Neutrophil (primary cell): ENCODE measurements at regions not wholly inside any gene's neighbourhood (a gene's known extent, or its start where the extent isn't known, plus 50 kb on each side); places are given as distances from the start of the nearest gene placed in this dataset.

ENCODE experiments used
- H3K27ac ChIP-seq: fragments of 200-600 bp; sonication (generic); 2 replicates; pipeline ENCODE4 v1.5.1; 2016; ENCODE audit warnings: mild to moderate bottlenecking, moderate library complexity
- H3K27me3 ChIP-seq: fragments of 200-600 bp; sonication (generic); 2 replicates; pipeline ENCODE4 v1.6.0; 2016; ENCODE audit warnings: mild to moderate bottlenecking
- H3K36me3 ChIP-seq: fragments of 200-600 bp; sonication (generic); 2 replicates; pipeline ENCODE4 v1.5.1; 2017
- H3K4me1 ChIP-seq, 2 experiments: fragments of 200-600 bp in 1 of 2; sonication (generic) in 1 of 2; 1 replicate in 1 of 2; 2 replicates in 1 of 2; pipeline versions ENCODE4 v1.5.1 to v1.6.1; 2013 to 2016; ENCODE audit warnings: low read depth in 1 of 2, low read length in 1 of 2, mild to moderate bottlenecking in 1 of 2, moderate library complexity in 1 of 2; ENCODE audit not compliant: control insufficient read depth in 1 of 2, insufficient read depth in 1 of 2
- H3K4me3 ChIP-seq, 2 experiments: fragments of 200-600 bp in 1 of 2; sonication (generic) in 1 of 2; 1 replicate in 1 of 2; 2 replicates in 1 of 2; pipeline ENCODE4 v1.5.1; 2013 to 2016; ENCODE audit warnings: low read depth in 1 of 2, low read length in 1 of 2, mild to moderate bottlenecking in 1 of 2, moderate library complexity in 1 of 2
- H3K9me3 ChIP-seq: fragments of 200-600 bp; sonication (generic); 2 replicates; pipeline ENCODE4 v1.5.1; 2016
- TF ChIP-seq, protein P1 (sequence below): fragments of 200-600 bp; sonication (generic); IDR thresholded peaks from 2 replicates; pipeline ENCODE4 v1.5.1; 2016; ENCODE audit warnings: antibody characterized with exemption

DNA sequence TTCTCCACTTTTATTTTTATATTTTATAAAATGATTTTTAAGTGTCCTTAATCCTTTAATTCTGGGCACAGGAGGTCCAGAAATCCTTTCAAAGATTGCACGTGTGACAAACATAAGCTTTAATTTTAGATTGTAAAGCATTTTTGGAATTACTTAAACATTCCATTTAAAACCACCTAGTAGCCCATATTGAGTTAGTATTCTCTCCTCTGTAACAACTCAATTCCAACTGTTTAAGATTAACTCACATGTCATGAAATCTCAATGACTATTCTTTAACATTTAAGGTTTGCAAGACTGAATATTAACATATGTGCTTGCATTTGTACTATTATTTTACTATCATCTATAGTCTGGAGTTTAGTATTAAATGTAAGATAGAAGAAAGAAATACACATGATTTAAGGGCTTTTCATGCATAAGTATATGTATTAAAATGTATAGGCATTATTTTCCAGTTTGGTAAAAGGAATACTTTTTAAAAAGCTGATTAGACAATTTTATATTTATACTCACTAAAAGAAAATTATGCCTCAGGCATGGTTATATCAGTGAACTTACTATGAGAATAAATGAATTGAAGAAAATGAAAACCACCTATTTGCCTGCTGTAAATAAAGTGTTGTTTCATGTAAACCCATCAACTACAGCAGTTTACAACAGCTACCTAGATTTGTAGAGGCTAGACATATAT, 776.9 kb downstream of the SLC6A15 start:
- Histone ChIP-seq H3K9me3 (no peaks in the 10 kb centered on the region), H3K27me3 (no peaks in the 10 kb centered on the region), H3K4me3 (no peak overlapping the region), H3K36me3 (no peaks in the 10 kb centered on the region), H3K27ac (no peak overlapping the region), H3K4me1 (no peaks in the 10 kb centered on the region)
- TF ChIP-seq, protein P1, sequence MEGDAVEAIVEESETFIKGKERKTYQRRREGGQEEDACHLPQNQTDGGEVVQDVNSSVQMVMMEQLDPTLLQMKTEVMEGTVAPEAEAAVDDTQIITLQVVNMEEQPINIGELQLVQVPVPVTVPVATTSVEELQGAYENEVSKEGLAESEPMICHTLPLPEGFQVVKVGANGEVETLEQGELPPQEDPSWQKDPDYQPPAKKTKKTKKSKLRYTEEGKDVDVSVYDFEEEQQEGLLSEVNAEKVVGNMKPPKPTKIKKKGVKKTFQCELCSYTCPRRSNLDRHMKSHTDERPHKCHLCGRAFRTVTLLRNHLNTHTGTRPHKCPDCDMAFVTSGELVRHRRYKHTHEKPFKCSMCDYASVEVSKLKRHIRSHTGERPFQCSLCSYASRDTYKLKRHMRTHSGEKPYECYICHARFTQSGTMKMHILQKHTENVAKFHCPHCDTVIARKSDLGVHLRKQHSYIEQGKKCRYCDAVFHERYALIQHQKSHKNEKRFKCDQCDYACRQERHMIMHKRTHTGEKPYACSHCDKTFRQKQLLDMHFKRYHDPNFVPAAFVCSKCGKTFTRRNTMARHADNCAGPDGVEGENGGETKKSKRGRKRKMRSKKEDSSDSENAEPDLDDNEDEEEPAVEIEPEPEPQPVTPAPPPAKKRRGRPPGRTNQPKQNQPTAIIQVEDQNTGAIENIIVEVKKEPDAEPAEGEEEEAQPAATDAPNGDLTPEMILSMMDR: no peak

DNA sequence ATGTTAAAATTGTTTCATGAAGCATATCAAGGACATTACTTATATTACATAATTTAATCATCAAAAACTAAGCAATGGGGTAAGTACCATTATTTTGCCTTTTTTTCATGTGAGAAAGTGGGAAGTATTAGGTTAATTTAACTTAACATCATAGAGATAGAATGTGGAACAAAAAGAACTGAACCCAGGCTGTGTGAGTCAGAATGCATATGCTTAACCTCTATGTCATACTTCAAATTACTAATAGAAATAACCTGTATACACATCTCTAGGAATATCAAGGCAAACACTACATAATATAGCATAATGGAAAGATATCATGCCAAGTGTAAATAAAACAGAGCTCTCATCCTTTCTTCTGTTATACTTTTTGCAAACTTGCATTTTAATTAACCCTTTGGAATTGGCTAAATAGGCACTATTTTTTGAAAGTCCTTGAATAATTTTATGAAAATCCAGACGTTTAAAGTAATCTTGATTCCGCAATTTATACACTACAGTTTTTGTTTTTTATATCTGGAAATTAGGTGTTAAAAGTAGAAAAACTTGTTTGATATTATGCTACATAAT, 777.7 kb downstream of the SLC6A15 start:
- H3K27me3 ChIP-seq: no peaks in the 10 kb centered on the region
- TF ChIP-seq, protein P1: no peak
- no peaks in the 10 kb centered on the region for H3K9me3 ChIP-seq

DNA sequence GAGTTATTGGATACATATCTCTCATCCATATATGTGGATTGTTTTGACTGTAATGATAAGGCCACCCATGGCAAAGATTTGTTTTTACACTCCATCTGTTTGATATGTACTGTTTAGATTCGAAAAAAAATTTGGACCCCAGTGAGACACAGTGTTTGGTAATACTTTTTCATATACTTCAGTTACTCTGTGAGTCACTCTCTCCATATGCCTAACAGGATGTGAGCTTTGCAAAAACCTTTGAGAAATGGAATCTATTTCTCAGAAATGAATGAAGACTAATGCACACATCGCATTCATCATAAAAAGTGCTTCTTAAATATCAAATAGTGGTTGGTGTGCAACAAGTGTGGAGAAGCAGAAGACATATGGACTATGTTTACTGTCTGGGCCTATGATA, 781.5 kb downstream of the SLC6A15 start:
- H3K4me3 ChIP-seq: no peak overlapping the region
- no peaks in the 10 kb centered on the region for H3K9me3 ChIP-seq
- no peak overlapping the region for H3K27ac ChIP-seq
- H3K36me3 ChIP-seq: no peaks in the 10 kb centered on the region
- H3K27me3 ChIP-seq: no peaks in the 10 kb centered on the region
- TF ChIP-seq, protein P1: no peak
- no peaks in the 10 kb centered on the region for H3K4me1 ChIP-seq

More for the DNA sequence above, 777.7 kb downstream of the SLC6A15 start:
- Histone ChIP-seq H3K4me1 (no peaks in the 10 kb centered on the region), H3K36me3 (no peaks in the 10 kb centered on the region), H3K27ac (no peak overlapping the region), H3K4me3 (no peak overlapping the region)

DNA sequence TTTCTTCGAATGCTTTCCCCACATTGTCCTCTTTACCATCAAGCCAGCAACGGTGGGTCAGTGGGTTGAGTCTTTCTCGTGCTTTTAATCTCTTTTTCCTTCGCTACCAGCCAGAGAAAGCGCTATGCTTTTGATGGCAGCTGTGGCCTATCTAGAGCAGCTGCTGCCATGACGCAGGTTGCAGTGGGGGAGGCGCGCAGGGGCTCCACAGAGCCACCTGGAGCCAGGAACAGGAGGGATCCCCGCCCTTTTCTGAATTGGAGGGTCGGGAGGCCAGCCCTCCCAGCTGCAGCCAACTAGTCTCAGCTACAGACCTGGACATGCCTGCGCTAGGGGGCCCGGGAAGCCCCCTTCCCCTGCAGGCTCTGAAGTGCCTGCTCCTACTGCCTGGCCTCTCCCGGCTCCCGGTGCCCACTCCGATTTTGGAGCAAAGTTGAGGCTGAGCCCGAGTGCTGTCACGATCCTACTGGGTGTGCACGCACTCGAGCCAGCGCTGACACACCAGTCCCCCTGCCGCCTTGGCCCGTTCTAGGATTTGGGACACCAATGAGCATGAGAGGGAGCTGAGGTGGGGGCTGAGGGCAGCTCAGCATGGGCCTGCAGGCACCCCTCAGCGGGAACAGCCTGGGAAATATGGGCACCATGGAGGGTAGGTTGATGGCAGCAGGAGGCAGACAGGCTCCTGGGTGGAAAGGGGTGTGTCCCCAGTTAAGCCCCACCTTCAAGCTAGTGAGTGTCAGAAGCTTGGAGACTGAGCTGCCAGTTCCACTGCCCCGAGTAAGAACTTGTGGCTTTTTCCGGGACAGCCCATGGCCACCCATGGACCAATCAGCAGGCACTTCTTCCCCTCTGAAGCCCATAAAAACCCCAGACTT, 784.2 kb downstream of the SLC6A15 start:
- Histone ChIP-seq H3K9me3 (no peaks in the 10 kb centered on the region), H3K36me3 (no peaks in the 10 kb centered on the region), H3K27ac (no peak overlapping the region), H3K4me3 (no peak overlapping the region), H3K27me3 (no peaks in the 10 kb centered on the region), H3K4me1 (no peaks in the 10 kb centered on the region)
- TF ChIP-seq, protein P1: no peak

DNA sequence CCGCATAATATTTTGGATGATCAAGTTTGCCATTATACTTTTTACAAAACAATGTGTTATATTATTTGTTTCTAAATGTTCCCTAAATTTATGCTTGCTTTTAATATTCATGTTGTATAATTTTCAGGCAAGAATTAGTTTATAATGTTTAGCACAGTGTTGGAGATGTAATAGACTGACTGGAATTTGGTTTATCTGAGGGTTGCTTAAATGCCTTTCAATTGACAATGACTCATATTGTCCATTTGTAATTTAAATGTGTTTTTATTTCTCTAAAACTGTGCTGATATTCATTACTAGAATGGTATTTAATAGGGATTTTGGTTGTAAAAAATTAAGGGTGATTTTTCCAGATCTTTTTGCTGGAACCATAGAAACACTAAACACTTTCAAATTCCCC, 788.4 kb downstream of the SLC6A15 start:
- no peaks in the 10 kb centered on the region for H3K36me3 ChIP-seq
- no peaks in the 10 kb centered on the region for H3K27me3 ChIP-seq

More for the DNA sequence above, 788.4 kb downstream of the SLC6A15 start:
- no peaks in the 10 kb centered on the region for H3K4me1 ChIP-seq
- no peak overlapping the region for H3K4me3 ChIP-seq
- no peaks in the 10 kb centered on the region for H3K9me3 ChIP-seq
- H3K27ac ChIP-seq: no peak overlapping the region
- TF ChIP-seq, protein P1: no peak
